ENCODE measurements at regions not wholly inside any gene's neighbourhood (a gene's known extent, or its start where the extent isn't known, plus 50 kb on each side); places are given as distances from the start of the nearest gene placed in this dataset.

GRCh38 chr1:55848906-55849305, 633.7 kb upstream of the USP24 start:
- Histone ChIP-seq H3K9me3 (ENCODE audit: insufficient read depth, low read depth, low read length) (no peaks in the 10 kb centered on the region), H3K4me2 (ENCODE audit: low read depth, low read length, poor library complexity, severe bottlenecking) (no peak overlapping the region), H3K27me3 (ENCODE audit: insufficient read depth, low read length, poor library complexity, severe bottlenecking) (no peaks in the 10 kb centered on the region), H4K20me1 (ENCODE audit: insufficient read depth, low read length, poor library complexity, severe bottlenecking) (no peaks in the 10 kb centered on the region), H2AFZ (ENCODE audit: low read length) (no peak overlapping the region), H3K79me2 (ENCODE audit: insufficient read depth, low read length) (no peaks in the 10 kb centered on the region), H3K9ac (ENCODE audit: low read depth, low read length, poor library complexity, severe bottlenecking) (no peak overlapping the region), H3K36me3 (ENCODE audit: insufficient read depth, low read length) (no peaks in the 10 kb centered on the region), H3K9me2 (replicated peaks; ENCODE audit: low read depth, low read length) (no peaks in the 10 kb centered on the region), H3K4me1 (ENCODE audit: insufficient read depth, low read length, poor library complexity, severe bottlenecking) (no peaks in the 10 kb centered on the region), H3K4me3 (ENCODE audit: low read length, poor library complexity, severe bottlenecking) (no peak overlapping the region), H3F3A (ENCODE audit: low read depth) (no peaks in the 10 kb centered on the region)
- no peak for TF ChIP-seq EZH2phosphoT487 (IDR thresholded peaks at IDR 0.05; ENCODE audit: borderline replicate concordance)
- TF ChIP-seq CTCF (conservative IDR thresholded peaks at IDR 0.05; ENCODE audit: low read length): no peak

GRCh38 chr1:55846051-55846450, 630.9 kb upstream of the USP24 start:
- no peak overlapping the region for H3K4me3 ChIP-seq (ENCODE audit: low read length, poor library complexity, severe bottlenecking)
- no peak overlapping the region for H2AFZ ChIP-seq (ENCODE audit: low read length)
- H3K9me2 ChIP-seq (replicated peaks; ENCODE audit: low read depth, low read length): no peaks in the 10 kb centered on the region
- no peak for TF ChIP-seq CTCF (conservative IDR thresholded peaks at IDR 0.05; ENCODE audit: low read length)
- no peak for TF ChIP-seq EZH2phosphoT487 (IDR thresholded peaks at IDR 0.05; ENCODE audit: borderline replicate concordance)
- H3K36me3 ChIP-seq (ENCODE audit: insufficient read depth, low read length): no peaks in the 10 kb centered on the region
- no peaks in the 10 kb centered on the region for H3K27me3 ChIP-seq (ENCODE audit: insufficient read depth, low read length, poor library complexity, severe bottlenecking)
- no peaks in the 10 kb centered on the region for H3K9me3 ChIP-seq (ENCODE audit: insufficient read depth, low read depth, low read length)
- no peak overlapping the region for H3K9ac ChIP-seq (ENCODE audit: low read depth, low read length, poor library complexity, severe bottlenecking)
- H3K4me2 ChIP-seq (ENCODE audit: low read depth, low read length, poor library complexity, severe bottlenecking): no peak overlapping the region
- H3F3A ChIP-seq (ENCODE audit: low read depth): no peaks in the 10 kb centered on the region
- no peaks in the 10 kb centered on the region for H3K4me1 ChIP-seq (ENCODE audit: insufficient read depth, low read length, poor library complexity, severe bottlenecking)
- no peaks in the 10 kb centered on the region for H3K79me2 ChIP-seq (ENCODE audit: insufficient read depth, low read length)
- H4K20me1 ChIP-seq (ENCODE audit: insufficient read depth, low read length, poor library complexity, severe bottlenecking): no peaks in the 10 kb centered on the region

GRCh38 chr1:55844322-55844721, 629.2 kb upstream of the USP24 start:
- no peaks in the 10 kb centered on the region for H3K79me2 ChIP-seq (ENCODE audit: insufficient read depth, low read length)
- no peak overlapping the region for H3K4me3 ChIP-seq (ENCODE audit: low read length, poor library complexity, severe bottlenecking)
- no peaks in the 10 kb centered on the region for H3K4me1 ChIP-seq (ENCODE audit: insufficient read depth, low read length, poor library complexity, severe bottlenecking)
- no peaks in the 10 kb centered on the region for H4K20me1 ChIP-seq (ENCODE audit: insufficient read depth, low read length, poor library complexity, severe bottlenecking)
- no peak overlapping the region for H2AFZ ChIP-seq (ENCODE audit: low read length)
- H3K27me3 ChIP-seq (ENCODE audit: insufficient read depth, low read length, poor library complexity, severe bottlenecking): no peaks in the 10 kb centered on the region
- H3F3A ChIP-seq (ENCODE audit: low read depth): no peaks in the 10 kb centered on the region
- TF ChIP-seq CTCF (conservative IDR thresholded peaks at IDR 0.05; ENCODE audit: low read length): no peak
- no peak for TF ChIP-seq EZH2phosphoT487 (IDR thresholded peaks at IDR 0.05; ENCODE audit: borderline replicate concordance)
- H3K9me2 ChIP-seq (replicated peaks; ENCODE audit: low read depth, low read length): no peaks in the 10 kb centered on the region
- no peak overlapping the region for H3K9ac ChIP-seq (ENCODE audit: low read depth, low read length, poor library complexity, severe bottlenecking)
- no peak overlapping the region for H3K4me2 ChIP-seq (ENCODE audit: low read depth, low read length, poor library complexity, severe bottlenecking)
- no peaks in the 10 kb centered on the region for H3K36me3 ChIP-seq (ENCODE audit: insufficient read depth, low read length)
- no peaks in the 10 kb centered on the region for H3K9me3 ChIP-seq (ENCODE audit: insufficient read depth, low read depth, low read length)

Measured in Loucy (cell line).